Thyroid gland (tissue), 4 donors: ENCODE measurements at regions not wholly inside any gene's neighbourhood (a gene's known extent, or its start where the extent isn't known, plus 50 kb on each side); places are given as distances from the start of the nearest gene placed in this dataset.
A peak's percentile ranks its signal among the peaks of the same experiment; 100 is the strongest.

ENCODE experiments used
- DNase-seq, 2 donors: peaks; one replicate each; pipeline ENCODE4 v3.0.0-alpha.2; 2019
- H3K27ac ChIP-seq, 3 donors: fragments of 200-600 bp; sonication (generic); 1 replicate in 2 of 3; 2 replicates in 1 of 3; pipeline ENCODE4 v1.5.1; 2016 to 2019; ENCODE audit warnings: mild to moderate bottlenecking in 1 of 3, moderate library complexity in 1 of 3
- H3K27me3 ChIP-seq: fragments of 200-600 bp; sonication (generic); one replicate; pipeline ENCODE4 v1.5.1; 2019
- H3K36me3 ChIP-seq, 2 donors: fragments of 200-600 bp; sonication (generic); one replicate each; pipeline ENCODE4 v1.5.1; 2016 to 2019
- H3K4me1 ChIP-seq, 2 donors: fragments of 200-600 bp; sonication (generic); one replicate each; pipeline ENCODE4 v1.5.1; 2017 to 2019
- H3K4me3 ChIP-seq, 3 donors: fragments of 200-600 bp; sonication (generic); replicated peaks in 1 of 3; 1 replicate in 2 of 3; 2 replicates in 1 of 3; pipeline ENCODE4 v1.5.1; 2016; ENCODE audit warnings: mild to moderate bottlenecking in 1 of 3
- H3K9me3 ChIP-seq: fragments of 200-600 bp; sonication (generic); one replicate; pipeline ENCODE4 v1.5.1; 2017
- CTCF ChIP-seq, 6 experiments: fragments of 200-600 bp in 3 of 6; fragments of 450-650 bp in 3 of 6; sonication (generic) in 3 of 6; IDR thresholded peaks; one replicate each; pipeline ENCODE4 v1.5.1; 2016 to 2019; ENCODE audit warnings: antibody characterized with exemption in 6 of 6, mild to moderate bottlenecking in 2 of 6, inconsistent platforms in 1 of 6, moderate library complexity in 1 of 6
- POLR2A ChIP-seq, 2 donors: fragments of 450-650 bp; IDR thresholded peaks; one replicate each; pipeline ENCODE4 v1.6.1; 2017; ENCODE audit warnings: antibody characterized with exemption in 2 of 2, mild to moderate bottlenecking in 2 of 2, moderate library complexity in 1 of 2
- WGBS, 2 donors: methylation state at CpG; one replicate each; pipeline ENCODE4 v1.1.5; 2017; 5-methylcytosine and 5-hydroxymethylcytosine counted together
- intact Hi-C: fragments of 100-400 bp; cut with DNase I; formaldehyde crosslinking; loops from one replicate; pipeline ENCODE4 v1.15.1; 2023

- intact Hi-C loops = no loop called here
- no peak for TF ChIP-seq CTCF (IDR thresholded peaks at IDR 0.05)
- no peak for TF ChIP-seq POLR2A (IDR thresholded peaks at IDR 0.05)
- H3K9me3 ChIP-seq = no peaks in the 10 kb centered on the region
- no peaks in the 10 kb centered on the region for H3K27me3 ChIP-seq
- peak overlapping the region in 1 of 3 donors; percentile 38 for H3K27ac ChIP-seq
- no peaks in the 10 kb centered on the region for H3K4me1 ChIP-seq
- H3K4me3 ChIP-seq = no peak overlapping the region
- 89 to 94% methylated on average over 4 of the region's 4 CpGs for WGBS, 2 donors
- no peaks in the 10 kb centered on the region for H3K36me3 ChIP-seq
- DNase-seq = no peak
These were observed 146.6 kb upstream of the CPEB2 start for GRCh38 chr4:14855719-14856061.

- Histone ChIP-seq H3K9me3 (no peaks in the 10 kb centered on the region), H3K27me3 (no peaks in the 10 kb centered on the region), H3K36me3 (no peaks in the 10 kb centered on the region), H3K27ac (peak overlapping the region in 2 of 3 donors; percentile 3 to 38), H3K4me3 (no peak overlapping the region), H3K4me1 (no peaks in the 10 kb centered on the region)
- TF ChIP-seq CTCF (IDR thresholded peaks at IDR 0.05) (no peak), POLR2A (IDR thresholded peaks at IDR 0.05) (no peak)
- peak in 1 of 2 donors; percentile 5 for DNase-seq
- 44 to 68% methylated on average over 5 of the region's 5 CpGs for WGBS, 2 donors
- intact Hi-C loops = no loop called here
These were observed 146.0 kb upstream of the CPEB2 start for GRCh38 chr4:14856062-14856933.

GRCh38 chr4:14856934-14857235 is 145.4 kb upstream of the CPEB2 start:
- TF ChIP-seq CTCF (IDR thresholded peaks at IDR 0.05) = no peak
- intact Hi-C loops = no loop called here
- WGBS, 2 donors = 85 to 89% methylated on average over 5 of the region's 5 CpGs
- Histone ChIP-seq H3K9me3 (no peaks in the 10 kb centered on the region), H3K4me3 (no peak overlapping the region), H3K27ac (no peak overlapping the region), H3K4me1 (no peaks in the 10 kb centered on the region), H3K27me3 (no peaks in the 10 kb centered on the region), H3K36me3 (no peaks in the 10 kb centered on the region)
- DNase-seq = no peak

- Histone ChIP-seq H3K36me3 (no peaks in the 10 kb centered on the region), H3K4me1 (no peaks in the 10 kb centered on the region), H3K9me3 (no peaks in the 10 kb centered on the region), H3K27ac (no peak overlapping the region), H3K27me3 (no peaks in the 10 kb centered on the region), H3K4me3 (no peak overlapping the region)
- WGBS, 2 donors = 71 to 80% methylated on average over 3 of the region's 3 CpGs
- intact Hi-C loops = no loop called here
- DNase-seq = no peak
- TF ChIP-seq POLR2A (IDR thresholded peaks at IDR 0.05) (no peak), CTCF (IDR thresholded peaks at IDR 0.05) (no peak)
These were observed 144.8 kb upstream of the CPEB2 start for GRCh38 chr4:14857475-14857874.

GRCh38 chr4:14857981-14858380 is 144.3 kb upstream of the CPEB2 start:
- 89 to 91% methylated on average over 3 of the region's 3 CpGs for WGBS, 2 donors
- H3K4me1 ChIP-seq = no peaks in the 10 kb centered on the region

More at GRCh38 chr4:14857981-14858380, 144.3 kb upstream of the CPEB2 start:
- Histone ChIP-seq H3K36me3 (no peaks in the 10 kb centered on the region), H3K27me3 (no peaks in the 10 kb centered on the region), H3K9me3 (no peaks in the 10 kb centered on the region), H3K4me3 (no peak overlapping the region), H3K27ac (no peak overlapping the region)
- TF ChIP-seq CTCF (IDR thresholded peaks at IDR 0.05) = no peak
- no peak for TF ChIP-seq POLR2A (IDR thresholded peaks at IDR 0.05)
- intact Hi-C loops = no loop called here
- no peak for DNase-seq
